ENCODE measurements at regions not wholly inside any gene's neighbourhood (a gene's known extent, or its start where the extent isn't known, plus 50 kb on each side); places are given as distances from the start of the nearest gene placed in this dataset.

DNA sequence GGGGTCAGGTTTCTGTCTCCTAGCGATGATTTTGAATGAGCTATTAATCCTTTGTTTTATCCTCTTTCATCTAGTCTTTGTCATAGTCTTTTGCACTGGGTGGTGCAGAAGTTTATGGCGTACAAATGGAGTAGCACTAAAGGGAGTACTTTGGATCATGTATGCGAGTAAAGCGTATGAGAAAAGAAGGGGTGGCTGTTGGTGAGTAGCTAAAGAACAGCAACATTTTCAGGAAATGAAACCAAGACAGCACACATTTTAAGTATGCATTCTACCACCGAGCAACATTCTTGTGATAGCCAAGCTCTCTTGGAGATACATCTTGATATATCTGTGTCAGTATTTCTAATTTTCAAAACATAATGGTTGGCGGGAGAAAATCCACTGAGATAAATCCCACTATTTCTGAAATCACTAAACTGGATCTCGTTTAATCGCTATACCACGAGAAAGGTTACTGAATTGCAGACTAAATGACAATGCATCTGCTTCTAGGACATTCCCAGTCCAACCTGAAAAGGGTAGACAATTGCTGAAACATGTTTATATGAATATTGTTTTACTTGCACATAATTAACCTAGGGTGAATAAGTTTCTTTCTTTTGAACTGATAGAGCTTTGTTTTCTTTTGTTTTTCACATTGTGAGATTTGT lies 196.1 kb downstream of the TRIM27 start:
- TF ChIP-seq, protein P1, sequence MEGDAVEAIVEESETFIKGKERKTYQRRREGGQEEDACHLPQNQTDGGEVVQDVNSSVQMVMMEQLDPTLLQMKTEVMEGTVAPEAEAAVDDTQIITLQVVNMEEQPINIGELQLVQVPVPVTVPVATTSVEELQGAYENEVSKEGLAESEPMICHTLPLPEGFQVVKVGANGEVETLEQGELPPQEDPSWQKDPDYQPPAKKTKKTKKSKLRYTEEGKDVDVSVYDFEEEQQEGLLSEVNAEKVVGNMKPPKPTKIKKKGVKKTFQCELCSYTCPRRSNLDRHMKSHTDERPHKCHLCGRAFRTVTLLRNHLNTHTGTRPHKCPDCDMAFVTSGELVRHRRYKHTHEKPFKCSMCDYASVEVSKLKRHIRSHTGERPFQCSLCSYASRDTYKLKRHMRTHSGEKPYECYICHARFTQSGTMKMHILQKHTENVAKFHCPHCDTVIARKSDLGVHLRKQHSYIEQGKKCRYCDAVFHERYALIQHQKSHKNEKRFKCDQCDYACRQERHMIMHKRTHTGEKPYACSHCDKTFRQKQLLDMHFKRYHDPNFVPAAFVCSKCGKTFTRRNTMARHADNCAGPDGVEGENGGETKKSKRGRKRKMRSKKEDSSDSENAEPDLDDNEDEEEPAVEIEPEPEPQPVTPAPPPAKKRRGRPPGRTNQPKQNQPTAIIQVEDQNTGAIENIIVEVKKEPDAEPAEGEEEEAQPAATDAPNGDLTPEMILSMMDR (IDR thresholded peaks at IDR 0.05) = no peak
- TF ChIP-seq POLR2A (IDR thresholded peaks at IDR 0.05) = no peak
- no peak for TF ChIP-seq EP300 (IDR thresholded peaks at IDR 0.05)
- TF ChIP-seq POLR2AphosphoS5 (IDR thresholded peaks at IDR 0.05) = no peak

Data from upper lobe of left lung (tissue), 4 donors.